GM10248 (cell line): ENCODE measurements at regions not wholly inside any gene's neighbourhood (a gene's known extent, or its start where the extent isn't known, plus 50 kb on each side); places are given as distances from the start of the nearest gene placed in this dataset.

Source experiments
- CTCF ChIA-PET: fragments of 300-600 bp; sonication (Branson Sonifier 250); formaldehyde crosslinking; extraction: SDS; loops from one replicate; lab custom pipeline; 2021; ENCODE audit warnings: antibody characterized with exemption; lab: Yijun Ruan, JAX
- POLR2A ChIA-PET: fragments of 350-650 bp; sonication (Branson Sonifier 250); formaldehyde crosslinking; extraction: SDS; loops from one replicate; lab custom pipeline; 2020; ENCODE audit warnings: antibody characterized with exemption; lab: Yijun Ruan, JAX
- DNase-seq: peaks from one replicate; pipeline ENCODE4 v3.0.0; 2012; ENCODE audit errors: extremely low spot score
- CTCF ChIP-seq: IDR thresholded peaks from 2 replicates; pipeline ENCODE4 v1.5.1; 2012; ENCODE audit warnings: mild to moderate bottlenecking, low read depth; ENCODE audit errors: extremely low read depth, missing control alignments, control extremely low read depth

DNA sequence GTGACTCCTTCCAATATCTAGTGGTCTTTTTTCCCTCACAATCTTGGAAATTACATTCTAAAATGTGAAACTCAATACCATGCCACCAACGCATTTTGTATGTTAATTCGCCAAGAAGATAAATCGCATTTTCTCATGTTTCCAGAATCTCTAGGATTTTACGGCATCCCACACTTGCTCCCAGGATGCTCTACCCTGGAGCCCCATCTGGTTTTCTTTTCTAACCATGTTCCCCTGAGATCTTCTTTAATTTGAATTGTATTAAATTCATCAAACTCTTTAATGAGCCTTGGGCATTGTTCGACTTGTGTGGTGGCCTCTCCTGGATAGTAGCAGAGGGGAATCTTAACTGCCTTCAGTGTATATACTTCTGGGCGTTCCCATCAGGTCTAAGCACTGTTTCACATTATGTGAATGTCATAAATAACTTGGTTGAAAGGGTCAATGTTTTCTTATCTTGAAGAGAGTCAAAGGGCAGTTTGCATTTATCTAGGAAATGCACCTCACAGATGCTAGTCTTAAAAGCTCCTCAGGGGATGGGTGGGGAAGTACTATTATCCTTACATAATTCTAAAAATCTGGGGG lies 169.1 kb upstream of the MEOX2 start:
- CTCF ChIA-PET: no interaction called here
- TF ChIP-seq CTCF: no peak
- no peak for DNase-seq
- POLR2A ChIA-PET: no interaction called here

GRCh38 chr7:15854841-15855524 lies 168.5 kb upstream of the MEOX2 start:
- DNase-seq: no peak
- POLR2A ChIA-PET: no interaction called here
- TF ChIP-seq CTCF: no peak
- CTCF ChIA-PET: no interaction called here

DNA sequence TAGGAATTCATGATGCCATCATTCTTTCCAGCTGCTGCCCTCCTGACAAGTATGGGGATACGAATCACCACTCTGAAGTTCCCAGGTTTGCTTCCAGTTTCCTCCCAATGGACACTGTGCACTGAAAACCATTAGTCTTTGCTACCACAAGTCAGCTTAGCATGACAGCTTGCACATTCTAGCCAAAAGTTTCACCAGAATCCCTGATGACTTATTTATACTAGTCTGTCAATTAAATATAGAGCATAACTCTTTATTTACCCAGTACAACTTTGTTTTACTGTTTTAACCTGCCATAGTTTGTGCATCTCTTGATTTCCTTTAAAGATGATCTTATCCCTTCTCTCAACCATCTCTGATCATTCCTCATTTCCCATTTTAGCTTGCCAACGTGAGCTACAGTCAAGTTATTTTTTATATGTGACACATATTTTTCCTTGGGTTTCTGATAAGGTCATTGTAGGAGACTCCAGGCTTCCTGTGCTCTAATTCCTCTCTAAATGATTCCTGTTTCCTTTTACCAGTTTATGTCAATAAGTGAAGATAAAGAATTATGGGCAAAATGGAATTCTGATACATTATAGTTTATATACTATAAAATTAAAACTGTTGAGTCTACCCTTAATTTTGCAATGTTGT lies 167.5 kb upstream of the MEOX2 start:
- ChIA-PET POLR2A (no interaction called here), CTCF (interaction anchor here (0.8 to 0.9 kb wide), 2 partner anchors 8 to 17 kb away, joined by 4 read pairs; no protein-coding TSS in a partner anchor)
- no peak for DNase-seq
- no peak for TF ChIP-seq CTCF

- no peak for DNase-seq
- CTCF ChIA-PET: no interaction called here
- POLR2A ChIA-PET: no interaction called here
- no peak for TF ChIP-seq CTCF
Measured at GRCh38 chr7:15851201-15851600, 164.7 kb upstream of the MEOX2 start.

DNA sequence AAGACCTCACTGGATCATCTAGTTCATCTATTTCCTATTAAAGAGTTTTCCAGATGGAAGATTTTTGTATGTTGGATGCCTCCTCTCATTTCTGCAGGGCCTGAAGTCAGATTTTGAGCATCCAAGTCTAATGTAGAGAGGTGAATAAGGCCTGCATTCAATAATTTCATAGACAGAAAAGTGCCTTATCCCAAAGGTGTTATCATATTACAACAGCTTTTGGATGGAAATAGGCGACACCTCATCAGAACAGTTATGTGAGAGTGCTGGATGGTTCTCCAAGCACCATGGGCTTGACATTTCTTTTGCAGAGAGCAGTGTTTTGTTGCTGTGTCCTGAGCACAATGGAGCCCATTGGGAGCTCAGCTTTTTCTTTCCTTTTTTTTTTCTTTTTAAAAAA lies 162.4 kb upstream of the MEOX2 start:
- CTCF ChIA-PET: no interaction called here
- POLR2A ChIA-PET: no interaction called here
- no peak for TF ChIP-seq CTCF
- no peak for DNase-seq

DNA sequence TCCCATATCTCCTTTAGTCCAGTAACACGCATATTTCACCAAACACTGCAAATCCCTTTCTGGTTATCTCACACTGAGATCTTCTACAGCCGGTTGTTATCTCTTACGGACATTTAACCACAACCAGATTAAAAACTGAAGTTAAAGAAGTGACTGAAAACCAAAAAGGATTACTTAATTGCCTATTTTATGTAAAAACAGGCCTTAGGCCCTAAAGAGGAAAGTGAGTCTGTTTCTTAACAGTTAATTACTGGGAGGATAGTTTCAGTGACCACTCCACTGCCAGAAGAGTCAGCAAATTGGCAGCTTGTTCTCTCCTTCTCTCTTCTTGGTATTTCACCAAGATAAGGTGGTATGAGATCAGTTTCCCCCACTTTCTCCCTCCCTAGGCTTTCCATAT lies 161.9 kb upstream of the MEOX2 start:
- ChIA-PET POLR2A (no interaction called here), CTCF (no interaction called here)
- no peak for TF ChIP-seq CTCF
- no peak for DNase-seq
